Liver (tissue), 8 donors: ENCODE measurements at regions not wholly inside any gene's neighbourhood (a gene's known extent, or its start where the extent isn't known, plus 50 kb on each side); places are given as distances from the start of the nearest gene placed in this dataset.

Experiments
- DNase-seq: peaks from one replicate; pipeline ENCODE4 v3.0.0-alpha.2; 2017; ENCODE audit warnings: low spot score
- H3K27ac ChIP-seq, 2 donors: one replicate each; pipeline ENCODE4 v1.7.0; 2013; ENCODE audit warnings: inconsistent platforms in 2 of 2, low read length in 2 of 2, control low read depth in 1 of 2, low read depth in 1 of 2, mild to moderate bottlenecking in 1 of 2
- H3K27me3 ChIP-seq, 4 donors: one replicate each; pipeline versions ENCODE4 v1.6.1 to v1.7.0; 2013; ENCODE audit warnings: low read length in 3 of 4, inconsistent platforms in 1 of 4, mild to moderate bottlenecking in 1 of 4, moderate library complexity in 1 of 4; ENCODE audit not compliant: control insufficient read depth in 4 of 4, insufficient read depth in 4 of 4
- H3K36me3 ChIP-seq, 4 donors: one replicate each; pipeline versions ENCODE4 v1.6.1 to v1.7.0; 2013; ENCODE audit warnings: low read length in 3 of 4, mild to moderate bottlenecking in 3 of 4, low read depth in 1 of 4, moderate library complexity in 1 of 4; ENCODE audit not compliant: control insufficient read depth in 4 of 4, insufficient read depth in 3 of 4
- H3K4me1 ChIP-seq, 4 donors: one replicate each; pipeline versions ENCODE4 v1.6.1 to v1.7.0; 2013; ENCODE audit warnings: low read length in 3 of 4, mild to moderate bottlenecking in 3 of 4, moderate library complexity in 1 of 4; ENCODE audit not compliant: control insufficient read depth in 4 of 4, insufficient read depth in 4 of 4
- H3K4me3 ChIP-seq, 3 donors: one replicate each; pipeline versions ENCODE4 v1.6.1 to v1.7.0; 2013; ENCODE audit warnings: low read length in 3 of 3, control low read depth in 1 of 3, low read depth in 1 of 3, mild to moderate bottlenecking in 1 of 3
- H3K9ac ChIP-seq, 2 donors: one replicate each; pipeline ENCODE4 v1.7.0; 2013; ENCODE audit warnings: low read length in 2 of 2, mild to moderate bottlenecking in 2 of 2, moderate library complexity in 2 of 2, control low read depth in 1 of 2, low read depth in 1 of 2
- H3K9me3 ChIP-seq, 4 donors: one replicate each; pipeline versions ENCODE4 v1.6.1 to v1.7.0; 2013; ENCODE audit warnings: low read length in 3 of 4; ENCODE audit not compliant: control insufficient read depth in 4 of 4
- EGR1 ChIP-seq, 2 donors: IDR thresholded peaks; 2 replicates each; pipeline ENCODE4 v1.6.1; 2016 to 2018; ENCODE audit warnings: antibody characterized with exemption in 2 of 2, low read depth in 2 of 2
- FOXA1 ChIP-seq: IDR thresholded peaks from 2 replicates; pipeline ENCODE4 v1.6.1; 2016; ENCODE audit warnings: antibody characterized with exemption
- FOXA2 ChIP-seq: IDR thresholded peaks from 2 replicates; pipeline ENCODE4 v1.6.1; 2016; ENCODE audit warnings: antibody characterized with exemption
- GABPA ChIP-seq, 2 donors: IDR thresholded peaks in 1 of 2; conservative IDR thresholded peaks in 1 of 2; 2 replicates each; pipeline ENCODE4 v1.6.1; 2016; ENCODE audit warnings: antibody characterized with exemption in 2 of 2, mild to moderate bottlenecking in 1 of 2, moderate library complexity in 1 of 2
- HNF4A ChIP-seq, 2 donors: conservative IDR thresholded peaks; 2 replicates each; pipeline ENCODE4 v1.6.1; 2016; ENCODE audit warnings: antibody characterized with exemption in 2 of 2, mild to moderate bottlenecking in 2 of 2
- HNF4G ChIP-seq: IDR thresholded peaks from 2 replicates; pipeline ENCODE4 v1.6.1; 2016; ENCODE audit warnings: antibody characterized with exemption
- JUND ChIP-seq, 2 donors: IDR thresholded peaks; 2 replicates each; pipeline ENCODE4 v1.6.1; 2016; ENCODE audit warnings: antibody characterized with exemption in 2 of 2
- NR2F2 ChIP-seq: IDR thresholded peaks from 2 replicates; pipeline ENCODE4 v1.6.1; 2016; ENCODE audit warnings: antibody characterized with exemption
- RAD21 ChIP-seq, 2 donors: IDR thresholded peaks; 2 replicates each; pipeline ENCODE4 v1.6.1; 2016; ENCODE audit warnings: antibody characterized with exemption in 2 of 2, mild to moderate bottlenecking in 2 of 2
- TAF1 ChIP-seq: conservative IDR thresholded peaks from 2 replicates; pipeline ENCODE4 v1.6.1; 2016; ENCODE audit warnings: antibody characterized with exemption, mild to moderate bottlenecking
- YY1 ChIP-seq: IDR thresholded peaks from 2 replicates; pipeline ENCODE4 v1.6.1; 2016; ENCODE audit warnings: antibody characterized with exemption, mild to moderate bottlenecking
- WGBS: extraction: QIAGEN DNeasy Blood & Tissue Kit; methylation state at CpG from one replicate; pipeline ENCODE4 v1.1.7; 2013; 5-methylcytosine and 5-hydroxymethylcytosine counted together
- TF ChIP-seq, protein P1 (sequence below): IDR thresholded peaks from 2 replicates; pipeline ENCODE4 v1.6.1; 2016; ENCODE audit warnings: antibody characterized with exemption
- TF ChIP-seq, protein P2 (sequence below): IDR thresholded peaks from 2 replicates; pipeline ENCODE4 v1.6.1; 2016; ENCODE audit warnings: antibody characterized with exemption, mild to moderate bottlenecking
- TF ChIP-seq, protein P3 (sequence below): fragments of 150-350 bp; IDR thresholded peaks from 2 replicates; pipeline ENCODE4 v1.5.1; 2017; ENCODE audit warnings: improper control_type of control experiment, low read depth, low read length; ENCODE audit not compliant: missing input control
- TF ChIP-seq, protein P4 (sequence below): IDR thresholded peaks from 2 replicates; pipeline ENCODE4 v1.6.1; 2016; ENCODE audit warnings: antibody characterized with exemption
- TF ChIP-seq, protein P5 (sequence below): IDR thresholded peaks from 2 replicates; pipeline ENCODE4 v1.6.1; 2016; ENCODE audit warnings: antibody characterized with exemption
- donor health status: healthy.
- donor health status: healthy.
- donor health status: healthy.
- donor health status: healthy.
- donor health status: healthy.

DNA sequence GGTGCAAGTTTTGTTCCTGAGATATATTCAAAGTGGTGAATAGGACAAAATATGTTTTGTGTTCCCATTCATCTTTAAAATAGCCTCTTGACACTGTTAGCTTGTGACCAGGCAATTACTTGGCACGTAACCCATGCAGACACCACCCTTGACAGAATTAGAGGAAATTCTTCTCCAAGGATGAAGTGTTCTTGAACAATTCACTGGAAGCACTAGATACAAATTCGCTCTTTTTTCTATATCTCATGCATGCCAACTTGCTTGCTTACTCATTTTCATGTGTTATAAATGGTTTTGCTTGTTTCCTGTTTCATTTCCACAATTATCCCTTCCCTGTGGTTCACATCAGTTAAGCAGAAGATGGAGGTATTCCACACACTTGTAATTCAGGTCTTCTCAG lies 105.2 kb upstream of the MAN1A1 start:
- H3K4me3 ChIP-seq: no peak overlapping the region
- WGBS: 75% methylated on average over 2 of the region's 2 CpGs
- no peak for DNase-seq
- no peak overlapping the region for H3K27ac ChIP-seq
- H3K36me3 ChIP-seq: no peaks in the 10 kb centered on the region
- H3K27me3 ChIP-seq: no peaks in the 10 kb centered on the region
- TF ChIP-seq, protein P1, sequence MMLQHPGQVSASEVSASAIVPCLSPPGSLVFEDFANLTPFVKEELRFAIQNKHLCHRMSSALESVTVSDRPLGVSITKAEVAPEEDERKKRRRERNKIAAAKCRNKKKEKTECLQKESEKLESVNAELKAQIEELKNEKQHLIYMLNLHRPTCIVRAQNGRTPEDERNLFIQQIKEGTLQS: no peak
- no peak for TF ChIP-seq EGR1 (IDR thresholded peaks at IDR 0.05; ENCODE audit: low read depth in 2 of 2)
- TF ChIP-seq, protein P2, sequence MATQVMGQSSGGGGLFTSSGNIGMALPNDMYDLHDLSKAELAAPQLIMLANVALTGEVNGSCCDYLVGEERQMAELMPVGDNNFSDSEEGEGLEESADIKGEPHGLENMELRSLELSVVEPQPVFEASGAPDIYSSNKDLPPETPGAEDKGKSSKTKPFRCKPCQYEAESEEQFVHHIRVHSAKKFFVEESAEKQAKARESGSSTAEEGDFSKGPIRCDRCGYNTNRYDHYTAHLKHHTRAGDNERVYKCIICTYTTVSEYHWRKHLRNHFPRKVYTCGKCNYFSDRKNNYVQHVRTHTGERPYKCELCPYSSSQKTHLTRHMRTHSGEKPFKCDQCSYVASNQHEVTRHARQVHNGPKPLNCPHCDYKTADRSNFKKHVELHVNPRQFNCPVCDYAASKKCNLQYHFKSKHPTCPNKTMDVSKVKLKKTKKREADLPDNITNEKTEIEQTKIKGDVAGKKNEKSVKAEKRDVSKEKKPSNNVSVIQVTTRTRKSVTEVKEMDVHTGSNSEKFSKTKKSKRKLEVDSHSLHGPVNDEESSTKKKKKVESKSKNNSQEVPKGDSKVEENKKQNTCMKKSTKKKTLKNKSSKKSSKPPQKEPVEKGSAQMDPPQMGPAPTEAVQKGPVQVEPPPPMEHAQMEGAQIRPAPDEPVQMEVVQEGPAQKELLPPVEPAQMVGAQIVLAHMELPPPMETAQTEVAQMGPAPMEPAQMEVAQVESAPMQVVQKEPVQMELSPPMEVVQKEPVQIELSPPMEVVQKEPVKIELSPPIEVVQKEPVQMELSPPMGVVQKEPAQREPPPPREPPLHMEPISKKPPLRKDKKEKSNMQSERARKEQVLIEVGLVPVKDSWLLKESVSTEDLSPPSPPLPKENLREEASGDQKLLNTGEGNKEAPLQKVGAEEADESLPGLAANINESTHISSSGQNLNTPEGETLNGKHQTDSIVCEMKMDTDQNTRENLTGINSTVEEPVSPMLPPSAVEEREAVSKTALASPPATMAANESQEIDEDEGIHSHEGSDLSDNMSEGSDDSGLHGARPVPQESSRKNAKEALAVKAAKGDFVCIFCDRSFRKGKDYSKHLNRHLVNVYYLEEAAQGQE: no peak
- TF ChIP-seq, protein P3, sequence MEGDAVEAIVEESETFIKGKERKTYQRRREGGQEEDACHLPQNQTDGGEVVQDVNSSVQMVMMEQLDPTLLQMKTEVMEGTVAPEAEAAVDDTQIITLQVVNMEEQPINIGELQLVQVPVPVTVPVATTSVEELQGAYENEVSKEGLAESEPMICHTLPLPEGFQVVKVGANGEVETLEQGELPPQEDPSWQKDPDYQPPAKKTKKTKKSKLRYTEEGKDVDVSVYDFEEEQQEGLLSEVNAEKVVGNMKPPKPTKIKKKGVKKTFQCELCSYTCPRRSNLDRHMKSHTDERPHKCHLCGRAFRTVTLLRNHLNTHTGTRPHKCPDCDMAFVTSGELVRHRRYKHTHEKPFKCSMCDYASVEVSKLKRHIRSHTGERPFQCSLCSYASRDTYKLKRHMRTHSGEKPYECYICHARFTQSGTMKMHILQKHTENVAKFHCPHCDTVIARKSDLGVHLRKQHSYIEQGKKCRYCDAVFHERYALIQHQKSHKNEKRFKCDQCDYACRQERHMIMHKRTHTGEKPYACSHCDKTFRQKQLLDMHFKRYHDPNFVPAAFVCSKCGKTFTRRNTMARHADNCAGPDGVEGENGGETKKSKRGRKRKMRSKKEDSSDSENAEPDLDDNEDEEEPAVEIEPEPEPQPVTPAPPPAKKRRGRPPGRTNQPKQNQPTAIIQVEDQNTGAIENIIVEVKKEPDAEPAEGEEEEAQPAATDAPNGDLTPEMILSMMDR: no peak
- no peak for TF ChIP-seq HNF4G
- no peak for TF ChIP-seq TAF1
- TF ChIP-seq FOXA1: no peak
- no peak for TF ChIP-seq JUND (IDR thresholded peaks at IDR 0.05)
- TF ChIP-seq NR2F2: no peak
- no peak for TF ChIP-seq GABPA (IDR thresholded peaks at IDR 0.05 in 1 of 2, conservative IDR thresholded peaks at IDR 0.05 in 1 of 2)
- no peak for TF ChIP-seq FOXA2
- TF ChIP-seq HNF4A (conservative IDR thresholded peaks at IDR 0.05): no peak
- TF ChIP-seq, protein P4, sequence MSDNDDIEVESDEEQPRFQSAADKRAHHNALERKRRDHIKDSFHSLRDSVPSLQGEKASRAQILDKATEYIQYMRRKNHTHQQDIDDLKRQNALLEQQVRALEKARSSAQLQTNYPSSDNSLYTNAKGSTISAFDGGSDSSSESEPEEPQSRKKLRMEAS: no peak
- no peaks in the 10 kb centered on the region for H3K9me3 ChIP-seq
- no peak overlapping the region for H3K9ac ChIP-seq
- H3K4me1 ChIP-seq: peaks cover 0 to 3% (median 0%) of the 10 kb centered on the region in 4 donors

DNA sequence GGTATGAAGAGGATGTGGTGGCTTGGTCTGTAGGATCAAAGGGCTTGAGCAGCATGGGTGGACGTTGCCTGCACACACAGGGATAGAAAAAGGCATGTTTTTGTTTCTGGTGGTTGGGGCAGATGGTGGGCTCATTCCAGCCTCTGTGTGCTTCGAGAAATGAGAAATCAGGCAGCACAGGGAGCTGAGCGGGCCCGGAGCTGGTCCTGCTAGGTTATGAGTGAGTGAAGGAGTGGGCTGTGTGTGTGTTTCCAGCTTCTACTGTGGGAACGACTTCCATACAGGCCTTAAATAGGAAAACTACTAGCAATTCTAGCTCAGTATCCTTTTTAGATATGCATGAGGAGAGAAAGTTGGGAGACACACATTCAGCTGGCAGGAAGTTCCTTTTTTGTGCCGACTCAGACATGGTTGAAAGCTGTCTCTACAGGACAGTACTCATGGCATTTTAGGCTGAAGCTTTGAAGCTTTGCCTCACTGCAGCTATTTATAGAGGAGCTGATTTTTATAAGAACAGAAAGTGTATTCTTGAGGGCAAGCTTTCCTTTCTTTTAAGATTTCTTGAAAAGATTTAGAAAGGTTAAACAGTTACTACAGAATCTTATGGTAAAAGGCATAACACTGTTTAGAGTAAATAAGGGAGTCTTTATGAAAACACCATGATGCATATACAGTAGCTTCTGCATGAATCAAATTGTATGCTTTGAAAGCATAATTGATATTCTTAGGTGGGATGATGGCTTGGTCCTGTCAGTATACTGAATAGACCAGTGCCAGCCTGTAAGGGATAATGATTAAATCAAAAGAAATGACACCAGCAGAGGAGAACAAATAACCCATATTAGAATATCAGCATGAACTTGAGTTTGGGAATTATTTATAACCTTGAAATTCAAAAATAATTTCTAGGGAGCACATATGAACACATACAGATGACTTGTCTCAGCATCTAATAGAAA lies 104.0 kb upstream of the MAN1A1 start:
- H3K27ac ChIP-seq: no peak overlapping the region
- H3K36me3 ChIP-seq: no peaks in the 10 kb centered on the region
- WGBS: 91% methylated on average over 6 of the region's 6 CpGs
- DNase-seq: no peak
- H3K4me1 ChIP-seq: peaks cover 0 to 3% (median 0%) of the 10 kb centered on the region in 4 donors
- no peaks in the 10 kb centered on the region for H3K27me3 ChIP-seq
- no peak overlapping the region for H3K9ac ChIP-seq
- no peaks in the 10 kb centered on the region for H3K9me3 ChIP-seq
- H3K4me3 ChIP-seq: no peak overlapping the region
- TF ChIP-seq, protein P2: no peak
- TF ChIP-seq YY1: no peak
- TF ChIP-seq, protein P3: no peak
- no peak for TF ChIP-seq JUND (IDR thresholded peaks at IDR 0.05)
- no peak for TF ChIP-seq GABPA (IDR thresholded peaks at IDR 0.05 in 1 of 2, conservative IDR thresholded peaks at IDR 0.05 in 1 of 2)
- TF ChIP-seq EGR1 (IDR thresholded peaks at IDR 0.05; ENCODE audit: low read depth in 2 of 2): no peak
- TF ChIP-seq RAD21 (IDR thresholded peaks at IDR 0.05): no peak
- TF ChIP-seq, protein P5, sequence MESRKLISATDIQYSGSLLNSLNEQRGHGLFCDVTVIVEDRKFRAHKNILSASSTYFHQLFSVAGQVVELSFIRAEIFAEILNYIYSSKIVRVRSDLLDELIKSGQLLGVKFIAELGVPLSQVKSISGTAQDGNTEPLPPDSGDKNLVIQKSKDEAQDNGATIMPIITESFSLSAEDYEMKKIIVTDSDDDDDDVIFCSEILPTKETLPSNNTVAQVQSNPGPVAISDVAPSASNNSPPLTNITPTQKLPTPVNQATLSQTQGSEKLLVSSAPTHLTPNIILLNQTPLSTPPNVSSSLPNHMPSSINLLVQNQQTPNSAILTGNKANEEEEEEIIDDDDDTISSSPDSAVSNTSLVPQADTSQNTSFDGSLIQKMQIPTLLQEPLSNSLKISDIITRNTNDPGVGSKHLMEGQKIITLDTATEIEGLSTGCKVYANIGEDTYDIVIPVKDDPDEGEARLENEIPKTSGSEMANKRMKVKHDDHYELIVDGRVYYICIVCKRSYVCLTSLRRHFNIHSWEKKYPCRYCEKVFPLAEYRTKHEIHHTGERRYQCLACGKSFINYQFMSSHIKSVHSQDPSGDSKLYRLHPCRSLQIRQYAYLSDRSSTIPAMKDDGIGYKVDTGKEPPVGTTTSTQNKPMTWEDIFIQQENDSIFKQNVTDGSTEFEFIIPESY: no peak
- no peak for TF ChIP-seq TAF1
